ENCODE measurements at regions not wholly inside any gene's neighbourhood (a gene's known extent, or its start where the extent isn't known, plus 50 kb on each side); places are given as distances from the start of the nearest gene placed in this dataset.
A peak's percentile ranks its signal among the peaks of the same experiment; 100 is the strongest.

- no peak for DNase-seq (ENCODE audit: low read depth)
Observed at GRCh38 chr18:34978533-34978893, 62.7 kb upstream of the MAPRE2 start.

DNA sequence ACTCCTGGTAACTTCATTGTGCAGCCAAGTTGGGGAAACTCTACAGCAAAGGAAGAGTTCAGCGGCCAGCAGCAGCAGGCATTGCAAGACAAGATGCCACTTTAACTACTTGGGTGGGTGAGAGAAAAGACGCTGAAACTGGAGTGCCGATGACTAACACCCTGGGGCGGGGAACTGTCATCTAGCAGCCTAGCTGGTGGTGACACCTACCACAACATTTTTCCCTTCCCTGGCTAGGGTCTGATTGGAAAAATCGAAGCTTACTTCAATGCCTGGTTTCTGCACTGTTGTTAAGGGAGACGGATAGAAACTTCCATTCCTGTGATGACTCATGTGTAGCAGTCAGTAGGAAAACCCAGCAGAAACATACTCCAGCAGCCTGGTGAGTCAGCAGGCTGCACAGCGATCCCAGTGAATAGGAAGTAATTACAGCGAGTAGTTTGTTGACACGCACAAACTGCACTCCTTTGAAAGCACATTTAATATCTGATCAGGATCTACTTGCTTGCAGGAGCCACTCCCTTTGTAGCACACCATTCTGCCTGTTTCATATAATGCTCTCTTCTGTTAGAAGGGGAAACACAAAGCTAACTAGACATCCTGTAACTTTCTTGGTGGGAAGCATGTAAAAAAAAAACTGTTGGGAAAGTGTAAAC, 62.1 kb upstream of the MAPRE2 start:
- peak; percentile 96 for DNase-seq (ENCODE audit: low read depth)

DNA sequence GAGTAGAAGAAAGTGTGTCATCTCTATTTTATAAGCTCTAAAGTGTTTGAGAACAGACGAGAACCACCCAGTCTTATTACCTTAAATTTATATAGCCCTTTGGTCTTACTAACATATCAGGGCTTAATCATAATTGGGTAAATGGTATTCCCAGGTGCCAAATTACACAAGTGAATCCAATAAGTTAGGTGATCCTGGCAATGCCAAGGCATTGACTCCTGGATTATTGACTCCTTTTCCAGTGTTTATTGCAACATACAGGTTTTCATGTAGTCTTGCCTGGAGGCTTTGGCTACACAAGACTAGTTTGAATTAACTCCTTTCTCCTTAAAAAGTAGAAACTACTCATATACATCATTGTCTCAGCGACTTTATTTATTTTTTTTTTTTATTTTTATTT, 59.7 kb upstream of the MAPRE2 start:
- DNase-seq (ENCODE audit: low read depth), result no peak

DNA sequence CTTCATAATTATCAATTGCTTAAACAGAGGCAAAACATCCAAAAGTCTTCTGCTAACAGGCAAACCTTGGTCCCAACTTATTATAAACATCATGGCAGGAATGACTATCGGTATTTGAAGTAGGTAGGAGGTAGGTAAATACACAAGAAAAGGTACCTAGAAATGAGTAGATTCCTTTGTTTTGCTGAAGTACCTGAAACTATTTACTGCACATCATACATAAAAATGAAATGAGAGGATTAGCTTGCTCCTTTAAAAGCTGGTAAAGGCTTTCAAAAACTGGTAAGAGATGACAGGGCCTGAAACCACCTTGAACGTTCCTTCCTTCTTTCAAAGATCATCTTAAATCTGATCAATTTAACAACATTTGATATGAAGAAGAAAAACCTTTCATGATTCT, 55.2 kb upstream of the MAPRE2 start:
- DNase-seq (ENCODE audit: low read depth), result no peak

GRCh38 chr18:34990597-34990996, 50.6 kb upstream of the MAPRE2 start:
- peak; percentile 42 for DNase-seq (ENCODE audit: low read depth)

DNA sequence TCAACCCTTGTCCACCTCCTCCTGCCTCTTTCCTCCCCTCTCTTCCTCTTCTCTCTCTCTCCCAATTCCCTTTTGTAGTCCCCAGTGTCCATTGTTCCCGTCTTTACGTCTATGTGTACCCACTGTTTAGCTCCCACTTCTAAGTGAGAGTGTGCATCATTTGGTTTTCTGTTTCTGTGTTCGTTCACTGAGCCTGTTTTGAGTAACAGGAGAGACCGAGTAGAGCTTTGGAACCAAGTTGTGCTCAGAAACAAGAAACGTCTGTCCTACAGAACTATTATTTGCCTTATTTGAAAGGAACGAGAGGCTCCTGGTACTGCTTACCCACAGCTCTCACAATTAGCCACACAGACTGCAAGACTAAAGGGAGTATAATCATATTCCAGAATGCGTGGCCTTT, 50.1 kb upstream of the MAPRE2 start:
- no peak for DNase-seq (ENCODE audit: low read depth)
